ENCODE measurements at regions not wholly inside any gene's neighbourhood (a gene's known extent, or its start where the extent isn't known, plus 50 kb on each side); places are given as distances from the start of the nearest gene placed in this dataset.

GRCh38 chr2:189306525-189306924 is 127.0 kb upstream of the COL5A2 start:
- TF ChIP-seq POLR2AphosphoS5 (IDR thresholded peaks at IDR 0.05; ENCODE audit: insufficient read depth in 1 of 2, low read depth in 1 of 2) (no peak), CTCF (IDR thresholded peaks at IDR 0.05) (no peak), POLR2A (IDR thresholded peaks at IDR 0.05) (no peak)
